Gastroesophageal sphincter (tissue), 4 donors: ENCODE measurements at regions not wholly inside any gene's neighbourhood (a gene's known extent, or its start where the extent isn't known, plus 50 kb on each side); places are given as distances from the start of the nearest gene placed in this dataset.
A peak's percentile ranks its signal among the peaks of the same experiment; 100 is the strongest.
"Not testable (repeated sequence)": the region's sequence is repeated elsewhere in the genome, so short reads cannot be mapped to it uniquely, and the experiment has no call there.

Experiments used
- ATAC-seq: fragments of 150-250 bp; one replicate; pipeline ENCODE4 v1.9.1; 2016; ENCODE audit warnings: mild to moderate bottlenecking, moderate library complexity
- H3K27ac ChIP-seq, 4 donors: fragments of 200-600 bp; sonication (generic) in 3 of 4; 1 replicate in 3 of 4; 2 replicates in 1 of 4; pipeline ENCODE4 v1.5.1; 2016 to 2019
- H3K27me3 ChIP-seq: fragments of 200-600 bp; sonication (generic); one replicate; pipeline ENCODE4 v1.5.1; 2019
- H3K36me3 ChIP-seq, 2 donors: fragments of 200-600 bp; sonication (generic); one replicate each; pipeline ENCODE4 v1.5.1; 2019; ENCODE audit warnings: control low read depth in 1 of 2
- H3K4me1 ChIP-seq, 3 donors: fragments of 200-600 bp; sonication (generic); 1 replicate in 2 of 3; 2 replicates in 1 of 3; pipeline ENCODE4 v1.5.1; 2016 to 2019; ENCODE audit warnings: control low read depth in 2 of 3
- H3K4me3 ChIP-seq, 2 donors: fragments of 200-600 bp; sonication (generic); one replicate each; pipeline ENCODE4 v1.5.1; 2019; ENCODE audit warnings: mild to moderate bottlenecking in 1 of 2, moderate library complexity in 1 of 2
- H3K9me3 ChIP-seq, 3 donors: fragments of 200-600 bp; sonication (generic); one replicate each; pipeline ENCODE4 v1.5.1; 2017 to 2019; ENCODE audit warnings: control low read depth in 2 of 3
- EP300 ChIP-seq: sonication (generic); formaldehyde crosslinking; IDR thresholded peaks from one replicate; pipeline ENCODE4 v1.6.1; 2017; ENCODE audit warnings: antibody characterized with exemption, mild to moderate bottlenecking
- POLR2A ChIP-seq, 2 donors: fragments of 450-650 bp; IDR thresholded peaks; one replicate each; pipeline ENCODE4 v1.6.1; 2017; ENCODE audit warnings: antibody characterized with exemption in 2 of 2, mild to moderate bottlenecking in 2 of 2, moderate library complexity in 1 of 2
- POLR2AphosphoS5 ChIP-seq: sonication (generic); formaldehyde crosslinking; IDR thresholded peaks from one replicate; pipeline ENCODE4 v1.6.1; 2017; ENCODE audit warnings: antibody characterized with exemption
- WGBS, 2 donors: methylation state at CpG; one replicate each; pipeline ENCODE4 v1.1.5; 2018; ENCODE audit warnings: low coverage in 1 of 2; 5-methylcytosine and 5-hydroxymethylcytosine counted together
- TF ChIP-seq, protein P1 (sequence below), 4 experiments: fragments of 200-600 bp in 2 of 4; fragments of 450-650 bp in 2 of 4; sonication (generic) in 1 of 4; IDR thresholded peaks; one replicate each; pipeline ENCODE4 v1.5.1; 2017 to 2019; ENCODE audit warnings: antibody characterized with exemption in 4 of 4, mild to moderate bottlenecking in 2 of 4, moderate library complexity in 2 of 4

GRCh38 chr2:235430366-235431083 lies 63.3 kb upstream of the AGAP1 start:
- Histone ChIP-seq H3K4me3 (no peak overlapping the region), H3K9me3 (no peaks in the 10 kb centered on the region), H3K36me3 (no peaks in the 10 kb centered on the region), H3K27me3 (no peaks in the 10 kb centered on the region), H3K27ac (no peak overlapping the region), H3K4me1 (peaks cover 3 to 24% (median 10%) of the 10 kb centered on the region in 3 donors)
- WGBS, 2 donors, result 88 to 96% methylated on average over 3 to 6 of the region's 6 CpGs
- TF ChIP-seq POLR2A (IDR thresholded peaks at IDR 0.05), result no peak
- TF ChIP-seq POLR2AphosphoS5, result no peak
- TF ChIP-seq EP300, result no peak
- TF ChIP-seq, protein P1, sequence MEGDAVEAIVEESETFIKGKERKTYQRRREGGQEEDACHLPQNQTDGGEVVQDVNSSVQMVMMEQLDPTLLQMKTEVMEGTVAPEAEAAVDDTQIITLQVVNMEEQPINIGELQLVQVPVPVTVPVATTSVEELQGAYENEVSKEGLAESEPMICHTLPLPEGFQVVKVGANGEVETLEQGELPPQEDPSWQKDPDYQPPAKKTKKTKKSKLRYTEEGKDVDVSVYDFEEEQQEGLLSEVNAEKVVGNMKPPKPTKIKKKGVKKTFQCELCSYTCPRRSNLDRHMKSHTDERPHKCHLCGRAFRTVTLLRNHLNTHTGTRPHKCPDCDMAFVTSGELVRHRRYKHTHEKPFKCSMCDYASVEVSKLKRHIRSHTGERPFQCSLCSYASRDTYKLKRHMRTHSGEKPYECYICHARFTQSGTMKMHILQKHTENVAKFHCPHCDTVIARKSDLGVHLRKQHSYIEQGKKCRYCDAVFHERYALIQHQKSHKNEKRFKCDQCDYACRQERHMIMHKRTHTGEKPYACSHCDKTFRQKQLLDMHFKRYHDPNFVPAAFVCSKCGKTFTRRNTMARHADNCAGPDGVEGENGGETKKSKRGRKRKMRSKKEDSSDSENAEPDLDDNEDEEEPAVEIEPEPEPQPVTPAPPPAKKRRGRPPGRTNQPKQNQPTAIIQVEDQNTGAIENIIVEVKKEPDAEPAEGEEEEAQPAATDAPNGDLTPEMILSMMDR (IDR thresholded peaks at IDR 0.05), result no peak
- no peak for ATAC-seq

- peak overlapping the region in 1 of 2 donors; percentile 20 for H3K4me3 ChIP-seq
- peak overlapping the region in 3 of 4 donors; percentile 25 to 75 (median 55) for H3K27ac ChIP-seq
- H3K4me1 ChIP-seq, result peaks cover 3 to 24% (median 10%) of the 10 kb centered on the region in 3 donors
- H3K27me3 ChIP-seq, result no peaks in the 10 kb centered on the region
- WGBS, 2 donors, result 31 to 46% methylated on average over 8 to 13 of the region's 17 CpGs
- ATAC-seq, result peak; percentile 31
- no peaks in the 10 kb centered on the region for H3K9me3 ChIP-seq
- no peaks in the 10 kb centered on the region for H3K36me3 ChIP-seq
- TF ChIP-seq POLR2A (IDR thresholded peaks at IDR 0.05) (no peak), EP300 (no peak), POLR2AphosphoS5 (no peak)
- TF ChIP-seq, protein P1 (IDR thresholded peaks at IDR 0.05), result no peak
These were observed 60.9 kb upstream of the AGAP1 start for GRCh38 chr2:235432741-235433520.

- 7 to 18% methylated on average over 3 to 4 of the region's 4 CpGs for WGBS, 2 donors
- TF ChIP-seq, protein P1 (IDR thresholded peaks at IDR 0.05), result peak in 1 of 4 experiments; percentile 29
- no peak for TF ChIP-seq EP300
- TF ChIP-seq POLR2AphosphoS5, result peak; percentile 24
- no peak for TF ChIP-seq POLR2A (IDR thresholded peaks at IDR 0.05)
- no peaks in the 10 kb centered on the region for H3K27me3 ChIP-seq
- no peaks in the 10 kb centered on the region for H3K9me3 ChIP-seq
- H3K4me1 ChIP-seq, result peaks cover 3 to 24% (median 10%) of the 10 kb centered on the region in 3 donors
- ATAC-seq, result peak; percentile 73
- no peaks in the 10 kb centered on the region for H3K36me3 ChIP-seq
- no peak overlapping the region for H3K4me3 ChIP-seq
- peak overlapping the region; percentile 25 to 75 (median 43) for H3K27ac ChIP-seq
These were observed 60.0 kb upstream of the AGAP1 start for GRCh38 chr2:235433860-235434259.

DNA sequence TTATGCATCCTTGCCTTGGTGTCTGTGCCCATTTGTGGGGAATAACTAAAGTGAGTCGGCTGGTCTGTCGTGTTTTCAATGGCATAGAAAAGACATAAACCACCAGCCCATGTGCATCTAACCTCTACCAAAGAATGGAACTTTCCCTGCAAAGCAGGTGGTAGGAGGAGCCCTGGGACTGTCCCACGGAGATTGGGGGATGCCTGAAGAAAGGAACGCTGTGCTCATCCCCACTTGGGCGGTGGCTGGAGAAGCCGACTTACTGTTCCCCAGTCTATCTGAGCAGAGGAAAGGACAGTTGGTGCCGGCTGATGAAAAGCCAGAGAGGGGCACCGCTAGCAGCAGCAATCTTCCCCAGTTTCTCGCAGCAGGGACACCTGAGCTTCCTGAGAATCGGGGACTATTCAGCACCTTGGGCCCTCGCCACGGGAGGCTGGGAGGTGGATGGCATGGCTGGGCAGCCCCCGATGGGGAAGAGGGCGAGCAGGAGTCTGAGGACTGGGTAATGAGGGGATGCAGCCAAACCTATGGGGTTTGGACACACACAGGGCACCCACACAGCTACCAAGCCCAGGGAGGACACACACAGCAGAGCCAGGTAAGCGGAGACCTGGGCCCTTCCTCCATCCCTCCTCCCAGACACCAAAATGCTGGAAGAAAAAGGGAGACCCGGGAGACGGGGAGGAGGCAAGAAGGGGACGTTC lies 53.7 kb upstream of the AGAP1 start:
- no peaks in the 10 kb centered on the region for H3K27me3 ChIP-seq
- H3K4me3 ChIP-seq, result no peak overlapping the region
- no peaks in the 10 kb centered on the region for H3K36me3 ChIP-seq
- H3K9me3 ChIP-seq, result peaks cover 0 to 8% (median 0%) of the 10 kb centered on the region in 3 donors
- TF ChIP-seq, protein P1 (IDR thresholded peaks at IDR 0.05), result no peak
- TF ChIP-seq POLR2AphosphoS5 (no peak), EP300 (no peak), POLR2A (IDR thresholded peaks at IDR 0.05) (no peak)
- H3K27ac ChIP-seq, result no peak overlapping the region
- ATAC-seq, result no peak
- 83 to 89% methylated on average over 3 to 5 of the region's 18 CpGs for WGBS, 2 donors
- no peaks in the 10 kb centered on the region for H3K4me1 ChIP-seq

GRCh38 chr2:235443580-235443979 lies 50.3 kb upstream of the AGAP1 start:
- not testable (repeated sequence) for H3K36me3 ChIP-seq, ATAC-seq, H3K27me3 ChIP-seq, H3K4me1 ChIP-seq, H3K4me3 ChIP-seq, H3K27ac ChIP-seq, H3K9me3 ChIP-seq
- 90 to 95% methylated on average over 3 to 5 of the region's 6 CpGs for WGBS, 2 donors
